Activated CD8-positive, alpha-beta memory T cell treated with anti-CD3 and anti-CD28 coated beads, Interleukin-2, amount 50 U/mL, for 24 hours (primary cell): ENCODE measurements at regions not wholly inside any gene's neighbourhood (a gene's known extent, or its start where the extent isn't known, plus 50 kb on each side); places are given as distances from the start of the nearest gene placed in this dataset.
A peak's percentile ranks its signal among the peaks of the same experiment; 100 is the strongest.

Experiments
- DNase-seq: peaks from one replicate; pipeline ENCODE4 v3.0.0-alpha.2; 2020; ENCODE audit errors: extremely low read depth

- no peak for DNase-seq
These were observed 225.1 kb downstream of the BCAT1 start for GRCh38 chr12:24723759-24724158.

GRCh38 chr12:24721191-24721590 is 227.7 kb downstream of the BCAT1 start:
- DNase-seq = no peak

- DNase-seq = peak; percentile 25
These were observed 229.6 kb downstream of the BCAT1 start for GRCh38 chr12:24719293-24719721.

- no peak for DNase-seq
These were observed 230.3 kb downstream of the BCAT1 start for GRCh38 chr12:24718617-24719016.

GRCh38 chr12:24714237-24714636 is 234.7 kb downstream of the BCAT1 start:
- DNase-seq = no peak

- no peak for DNase-seq
These were observed 237.6 kb downstream of the BCAT1 start for GRCh38 chr12:24711056-24712008.

GRCh38 chr12:24709216-24709615 is 239.7 kb downstream of the BCAT1 start:
- DNase-seq = no peak

GRCh38 chr12:24708718-24709117 is 240.2 kb downstream of the BCAT1 start:
- DNase-seq = no peak

GRCh38 chr12:24708043-24708442 is 240.9 kb downstream of the BCAT1 start:
- DNase-seq = no peak

- no peak for DNase-seq
These were observed 241.6 kb downstream of the BCAT1 start for GRCh38 chr12:24707334-24707733.

GRCh38 chr12:24705741-24706358 is 243.1 kb downstream of the BCAT1 start:
- DNase-seq = no peak

- DNase-seq = no peak
These were observed 243.7 kb downstream of the BCAT1 start for GRCh38 chr12:24705216-24705615.

GRCh38 chr12:24701343-24701742 is 247.6 kb downstream of the BCAT1 start:
- no peak for DNase-seq

- no peak for DNase-seq
These were observed 249.9 kb downstream of the BCAT1 start for GRCh38 chr12:24698972-24699371.

- DNase-seq = no peak
These were observed 251.1 kb downstream of the BCAT1 start for GRCh38 chr12:24697769-24698168.

- no peak for DNase-seq
These were observed 251.6 kb downstream of the BCAT1 start for GRCh38 chr12:24697295-24697694.

GRCh38 chr12:24696800-24697199 is 252.1 kb downstream of the BCAT1 start:
- DNase-seq = no peak

- DNase-seq = no peak
These were observed 253.1 kb downstream of the BCAT1 start for GRCh38 chr12:24695657-24696329.

- no peak for DNase-seq
These were observed 253.8 kb downstream of the BCAT1 start for GRCh38 chr12:24695103-24695502.

- DNase-seq = no peak
These were observed 260.3 kb downstream of the BCAT1 start for GRCh38 chr12:24688601-24689000.

GRCh38 chr12:24681570-24681969 is 267.3 kb downstream of the BCAT1 start:
- DNase-seq = no peak

GRCh38 chr12:24679126-24679525 is 269.8 kb downstream of the BCAT1 start:
- no peak for DNase-seq

- DNase-seq = no peak
These were observed 270.5 kb downstream of the BCAT1 start for GRCh38 chr12:24678436-24678835.
